NCI-H1436 (cell line): ENCODE measurements at regions not wholly inside any gene's neighbourhood (a gene's known extent, or its start where the extent isn't known, plus 50 kb on each side); places are given as distances from the start of the nearest gene placed in this dataset.

Experiments used
- DNase-seq: peaks from one replicate; lab custom pipeline; 2025; lab: John Stamatoyannopoulos, UW

DNA sequence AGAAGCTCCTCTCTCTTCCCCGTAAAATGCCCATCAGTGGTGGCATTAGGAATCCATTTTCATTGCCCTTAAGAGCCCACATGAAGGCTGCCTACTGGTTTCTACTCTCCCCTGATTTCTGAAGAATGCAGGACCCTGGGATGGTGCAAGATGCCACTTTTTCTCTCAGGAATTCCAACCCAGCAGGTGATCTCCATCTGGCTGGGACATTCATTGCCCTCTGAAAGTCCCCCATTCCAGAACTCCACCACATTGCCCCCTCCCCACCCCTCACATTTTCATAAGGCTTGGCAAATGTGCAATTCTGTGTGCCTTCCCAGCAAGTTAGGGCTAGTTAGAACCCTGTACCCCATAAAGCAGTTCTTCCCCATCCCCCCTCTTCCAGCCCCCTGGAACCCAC is 88.0 kb downstream of the BANF2 start:
- DNase-seq: no peak

DNA sequence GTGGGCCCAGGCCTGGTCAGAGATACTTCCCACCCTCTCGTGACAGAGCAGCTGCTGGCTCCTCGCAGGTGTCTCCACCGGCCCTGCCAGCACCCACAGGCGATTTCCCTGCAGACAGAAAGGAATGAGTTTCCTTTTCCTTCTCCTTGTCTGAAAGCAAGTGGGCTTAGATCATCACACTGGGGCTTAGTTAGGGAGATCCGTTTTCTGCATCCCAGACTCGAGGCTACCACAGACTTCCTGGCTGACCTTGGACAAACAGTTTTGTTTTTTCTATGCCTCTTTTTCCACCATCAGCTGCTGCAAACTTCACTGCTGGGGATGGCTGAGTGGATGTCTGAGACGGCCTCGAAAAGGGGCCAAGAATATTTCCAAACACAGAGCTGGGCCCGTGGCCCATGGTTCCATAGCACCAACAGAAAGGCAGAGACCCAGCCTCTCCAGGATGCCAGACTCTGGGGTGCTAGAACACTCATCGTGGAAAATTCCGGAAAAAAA is 86.5 kb downstream of the BANF2 start:
- DNase-seq: no peak
